ENCODE measurements at regions not wholly inside any gene's neighbourhood (a gene's known extent, or its start where the extent isn't known, plus 50 kb on each side); places are given as distances from the start of the nearest gene placed in this dataset.
"Not testable (repeated sequence)": the region's sequence is repeated elsewhere in the genome, so short reads cannot be mapped to it uniquely, and the experiment has no call there.

DNA sequence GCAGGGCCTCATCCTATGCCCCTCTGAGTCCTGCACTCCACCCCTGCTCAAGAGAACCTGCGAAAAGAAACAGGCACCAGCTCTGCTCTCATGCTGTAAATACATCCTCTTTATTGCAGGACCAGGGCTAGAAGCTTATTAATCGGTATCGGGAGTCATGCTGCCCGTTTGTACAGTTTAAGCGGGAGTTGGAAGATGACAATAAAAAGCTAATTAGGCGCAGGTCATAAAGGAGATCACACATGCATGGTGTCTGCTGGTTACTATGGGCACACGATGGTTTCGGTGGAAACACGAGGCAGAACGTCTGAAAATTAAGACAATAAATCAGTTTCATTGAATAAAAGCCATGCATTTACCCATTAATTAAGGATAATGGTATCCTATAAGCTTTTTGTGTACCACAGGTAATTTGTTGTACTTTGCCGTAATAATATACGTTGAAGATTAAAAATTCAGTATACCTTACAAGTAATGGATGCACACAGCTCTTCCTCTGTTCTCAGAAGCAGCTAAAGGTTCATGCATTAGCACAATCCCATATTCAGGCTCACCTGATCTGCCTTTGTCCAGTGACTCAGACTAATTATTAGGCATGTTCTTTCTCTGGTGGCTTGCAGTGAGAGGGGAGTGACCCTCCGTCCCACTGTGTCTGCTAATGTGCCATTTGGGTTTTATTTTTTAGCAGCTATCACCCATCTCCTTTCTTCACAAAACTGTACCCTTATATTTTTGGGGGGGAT is 406.0 kb downstream of the TSHZ3 start:
- no peak for DNase-seq (ENCODE audit: low read depth in 2 of 2)

DNA sequence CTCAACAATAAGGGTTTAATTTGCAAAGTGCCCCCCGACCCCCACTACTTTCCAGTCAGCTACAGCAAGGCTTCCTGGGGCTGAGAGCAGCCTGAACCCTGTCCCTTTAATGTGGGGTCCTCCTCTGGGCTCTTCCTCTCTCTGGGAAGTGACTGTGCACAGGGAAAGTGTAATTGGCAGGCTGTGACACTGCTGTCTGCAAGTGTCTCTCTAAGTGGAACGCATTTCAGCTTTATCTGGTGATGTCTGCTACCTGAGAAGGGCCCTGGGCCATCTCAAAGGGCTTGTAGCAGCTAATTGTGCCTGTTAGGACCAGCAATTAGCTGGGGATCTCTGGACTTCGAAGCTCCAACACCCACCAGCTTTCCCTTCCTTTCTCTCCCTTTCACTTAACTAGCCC is 406.6 kb downstream of the TSHZ3 start:
- no peak for DNase-seq (ENCODE audit: low read depth in 2 of 2)

DNA sequence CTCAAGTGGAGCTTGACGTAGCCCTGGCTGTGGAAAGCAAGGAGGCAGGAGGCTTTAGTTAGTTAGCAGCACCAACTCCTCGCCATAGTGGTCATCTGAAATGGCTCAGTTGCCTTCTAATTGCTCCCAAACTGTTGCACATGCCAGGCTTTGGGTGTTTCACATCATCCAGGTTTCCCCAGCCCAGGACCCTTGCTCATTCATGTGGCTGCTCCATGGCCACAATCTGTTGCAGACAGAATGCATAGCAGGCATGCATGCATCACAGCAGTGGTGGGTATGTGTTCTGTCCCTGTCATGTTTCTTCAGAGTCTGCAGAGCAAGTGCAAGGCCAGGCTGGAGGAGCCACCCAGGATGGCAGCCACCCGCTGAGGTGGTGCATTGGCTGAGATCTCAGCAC is 407.6 kb downstream of the TSHZ3 start:
- no peak for DNase-seq (ENCODE audit: low read depth in 2 of 2)

DNA sequence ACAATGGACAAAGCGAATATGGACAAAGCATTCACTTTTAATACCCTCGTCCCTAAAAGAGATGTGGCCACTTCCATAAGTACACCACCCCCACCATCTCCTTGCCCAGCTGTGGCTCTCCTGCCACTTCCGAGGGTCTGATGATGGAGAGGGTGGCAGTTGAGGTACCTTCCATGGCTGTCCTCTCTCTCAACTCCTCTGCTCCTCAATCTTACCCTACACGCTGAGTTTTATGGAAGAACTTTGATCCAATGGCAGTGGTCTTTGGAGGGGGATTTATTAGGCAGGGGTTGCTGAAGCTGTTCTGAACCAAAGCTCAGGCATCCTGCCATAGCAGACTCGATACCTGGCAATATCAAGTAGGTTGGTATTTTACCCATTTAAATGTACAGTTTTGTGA is 413.0 kb downstream of the TSHZ3 start:
- DNase-seq (ENCODE audit: low read depth in 2 of 2): no peak

DNA sequence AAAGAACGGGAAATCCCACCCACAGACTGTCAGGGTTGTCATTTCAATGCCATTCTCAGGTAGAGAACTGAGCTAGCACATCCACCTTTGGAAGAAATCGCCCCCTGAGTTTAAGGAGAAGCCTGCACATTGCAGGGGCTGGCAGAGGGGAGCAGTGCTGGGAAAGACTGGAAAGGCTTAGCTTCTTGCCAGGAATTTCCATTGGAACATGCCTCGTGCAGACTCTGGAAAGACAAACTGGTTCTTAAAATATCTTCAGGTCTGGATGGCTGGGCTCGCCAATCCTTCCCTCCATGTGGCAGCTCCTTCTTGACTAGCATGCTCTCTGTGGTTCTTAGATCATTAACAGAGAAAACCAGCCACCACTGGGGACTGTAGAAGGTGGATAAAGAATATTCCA is 414.1 kb downstream of the TSHZ3 start:
- DNase-seq (ENCODE audit: low read depth in 2 of 2): no peak

DNA sequence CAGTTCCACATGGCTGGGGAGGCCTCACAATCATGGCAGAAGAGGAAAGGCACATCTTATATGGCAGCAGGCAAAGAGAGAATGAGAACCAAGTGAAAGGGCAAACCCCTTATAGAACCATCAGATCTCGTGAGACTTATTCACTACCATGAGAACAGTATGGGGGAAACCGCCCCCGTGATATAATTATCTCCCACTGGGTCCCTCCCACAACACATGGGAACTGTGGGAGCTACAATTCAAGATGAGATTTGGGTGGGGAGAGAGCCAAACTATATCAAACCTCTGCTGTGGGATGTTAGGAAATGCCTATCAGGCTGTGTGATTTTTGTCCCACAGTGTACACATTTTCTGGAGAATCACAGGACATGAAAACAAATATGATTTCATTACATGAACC is 415.8 kb downstream of the TSHZ3 start:
- not testable (repeated sequence) for DNase-seq (ENCODE audit: low read depth in 2 of 2)

DNA sequence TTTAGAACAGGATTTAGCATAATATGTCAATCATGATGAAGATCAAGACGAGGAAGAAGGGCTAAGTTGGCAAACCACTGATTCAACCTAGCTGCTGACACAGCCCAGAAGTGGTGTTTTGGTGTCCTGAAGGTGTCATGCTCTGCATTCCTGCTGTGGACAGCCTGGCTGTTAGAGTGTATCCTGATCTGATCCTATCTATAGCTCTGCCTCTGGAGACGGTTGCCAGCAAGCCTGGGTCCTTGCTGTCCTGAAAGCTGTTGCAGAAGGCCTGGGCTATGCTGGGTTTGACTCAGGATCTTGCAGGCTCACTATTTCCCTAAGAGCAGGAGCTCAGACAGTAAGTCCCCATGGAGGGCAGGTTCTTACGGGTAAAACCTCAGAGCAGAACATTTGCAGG is 416.4 kb downstream of the TSHZ3 start:
- DNase-seq (ENCODE audit: low read depth in 2 of 2): no peak

DNA sequence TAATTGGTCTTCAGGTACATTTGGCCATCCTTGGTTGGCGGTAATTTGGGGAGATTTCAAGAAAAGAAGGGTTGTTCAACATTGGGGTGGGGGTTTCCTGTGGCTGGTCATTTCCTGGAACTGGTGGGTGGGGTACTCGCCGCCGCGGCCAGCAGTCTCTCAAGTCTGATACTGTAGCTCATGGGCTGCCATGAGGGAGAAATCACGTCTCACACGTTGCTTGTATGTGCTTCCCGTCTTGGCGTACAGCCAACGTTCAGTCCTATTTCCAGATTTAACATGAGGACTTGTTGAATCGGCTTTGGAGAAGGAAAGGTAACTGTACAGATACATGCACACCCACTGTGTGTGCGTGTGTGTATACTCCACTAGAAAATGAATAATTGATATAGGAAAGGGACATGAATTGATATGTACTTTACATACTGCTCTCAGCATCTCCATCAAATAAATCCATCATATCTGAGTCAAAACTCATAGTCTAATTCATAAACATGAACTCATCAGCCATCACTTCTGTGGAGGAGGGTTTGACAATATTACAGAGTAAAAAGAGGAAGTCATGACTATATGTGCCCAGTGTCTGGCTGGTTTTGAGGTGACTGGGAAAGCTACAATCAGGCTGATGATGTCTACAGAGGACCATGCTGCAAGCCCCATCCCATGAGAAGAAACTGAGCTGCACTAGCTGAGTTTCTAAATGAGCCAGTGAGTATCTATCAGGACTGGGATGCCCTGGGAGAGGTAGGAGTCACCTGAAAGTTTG is 418.1 kb downstream of the TSHZ3 start:
- DNase-seq (ENCODE audit: low read depth in 2 of 2): no peak

DNA sequence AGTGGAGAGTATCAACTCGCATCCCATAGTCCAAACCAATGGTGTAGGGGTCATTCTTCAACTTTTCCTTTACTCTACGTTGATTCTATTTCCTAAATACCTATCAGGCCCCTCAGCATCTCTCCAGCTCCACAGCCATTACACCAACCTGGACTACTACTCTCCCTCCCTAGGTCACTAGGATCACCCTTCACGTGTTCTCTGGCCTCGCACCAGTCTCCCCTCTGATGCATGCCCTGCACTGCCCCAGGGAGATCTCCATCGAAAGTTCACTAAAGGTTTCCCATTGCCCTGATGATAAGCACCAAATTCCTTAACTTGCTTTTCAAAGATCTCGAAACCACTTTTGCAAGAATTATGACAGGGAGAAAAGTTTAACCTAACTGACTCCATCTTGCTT is 421.5 kb downstream of the TSHZ3 start:
- DNase-seq (ENCODE audit: low read depth in 2 of 2): no peak

DNA sequence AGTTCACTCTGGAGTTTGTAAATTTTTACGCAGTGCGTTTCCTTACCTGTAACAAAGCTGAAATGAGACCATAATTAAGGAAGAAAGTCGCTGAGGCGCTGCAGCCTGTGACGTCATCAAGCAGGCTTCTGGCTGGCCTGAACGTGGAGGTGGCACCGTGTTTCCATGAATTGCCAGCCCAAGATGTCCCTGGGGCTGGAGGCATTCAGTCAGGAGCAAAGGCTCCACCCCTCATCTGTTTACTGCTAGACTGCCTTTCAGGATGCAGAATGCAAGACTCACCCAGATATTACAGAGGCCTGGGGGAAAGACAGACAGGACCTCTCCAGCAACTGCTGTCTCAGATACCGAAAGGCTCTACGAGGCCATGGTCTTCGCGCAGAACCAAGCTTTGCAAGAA is 424.6 kb downstream of the TSHZ3 start:
- no peak for DNase-seq (ENCODE audit: low read depth in 2 of 2)

DNA sequence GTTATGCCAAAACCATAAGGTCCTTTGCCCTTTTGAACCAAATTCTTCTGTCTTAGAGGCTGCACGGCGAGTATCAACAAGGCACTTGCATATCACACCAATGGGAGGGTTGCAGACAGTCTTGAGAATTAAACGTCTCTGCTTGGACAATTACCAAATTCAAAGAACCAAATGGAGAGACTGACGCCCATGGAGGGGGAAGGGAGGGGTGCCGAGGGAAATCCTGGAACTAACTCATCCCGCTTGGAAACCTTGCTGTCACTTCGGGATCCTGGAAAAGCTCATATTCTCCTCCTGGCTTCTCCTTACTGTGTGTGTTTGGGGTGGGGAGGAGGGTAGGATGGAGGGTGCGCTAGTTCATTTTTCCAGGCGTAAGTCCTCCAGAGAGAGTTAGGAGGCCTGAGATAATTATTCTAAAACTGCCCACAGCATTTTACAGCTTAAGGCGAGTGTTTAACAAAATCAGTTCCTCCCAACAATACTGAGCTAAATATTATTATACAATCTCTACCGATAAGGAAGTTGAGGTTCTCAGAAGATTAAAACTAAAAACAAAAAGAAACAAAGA is 425.1 kb downstream of the TSHZ3 start:
- no peak for DNase-seq (ENCODE audit: low read depth in 2 of 2)

DNA sequence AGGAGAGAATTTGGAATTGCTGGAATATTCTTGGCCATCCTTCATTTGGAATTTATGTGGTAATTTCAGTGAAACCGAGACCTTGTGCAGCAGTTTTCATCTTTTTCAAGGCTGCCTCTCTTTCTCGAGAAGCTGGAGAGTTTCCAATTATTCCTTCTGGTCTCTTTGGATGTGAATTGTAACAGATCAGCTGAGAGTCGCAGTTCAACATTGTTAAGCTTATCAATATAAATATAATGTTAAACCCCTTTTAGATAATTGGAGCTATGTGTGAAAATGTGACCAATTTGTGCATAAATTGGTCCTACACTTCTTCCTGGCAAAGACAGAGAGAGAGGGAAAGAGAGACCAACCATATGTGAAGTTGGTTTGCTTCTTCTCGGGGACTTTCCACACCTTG is 425.6 kb downstream of the TSHZ3 start:
- DNase-seq (ENCODE audit: low read depth in 2 of 2): no peak

DNA sequence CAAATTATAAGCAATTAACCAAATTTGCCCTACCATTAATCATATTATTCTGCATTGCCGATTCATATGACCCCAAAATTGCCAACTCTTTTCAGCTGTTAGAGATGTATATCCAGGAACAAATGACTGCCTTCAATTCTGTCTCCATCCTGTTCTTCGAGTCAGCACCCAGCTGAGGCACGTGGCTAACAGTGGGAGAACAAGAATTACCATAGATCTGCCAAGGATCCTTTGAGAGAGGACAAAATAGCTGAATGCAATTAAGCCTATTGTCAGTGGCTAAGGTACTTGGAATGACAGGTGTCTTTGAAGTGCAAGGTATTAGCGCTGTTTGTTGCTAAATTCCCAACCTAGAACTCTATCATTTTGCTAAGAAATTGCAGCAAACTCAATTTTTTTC is 426.1 kb downstream of the TSHZ3 start:
- no peak for DNase-seq (ENCODE audit: low read depth in 2 of 2)

DNA sequence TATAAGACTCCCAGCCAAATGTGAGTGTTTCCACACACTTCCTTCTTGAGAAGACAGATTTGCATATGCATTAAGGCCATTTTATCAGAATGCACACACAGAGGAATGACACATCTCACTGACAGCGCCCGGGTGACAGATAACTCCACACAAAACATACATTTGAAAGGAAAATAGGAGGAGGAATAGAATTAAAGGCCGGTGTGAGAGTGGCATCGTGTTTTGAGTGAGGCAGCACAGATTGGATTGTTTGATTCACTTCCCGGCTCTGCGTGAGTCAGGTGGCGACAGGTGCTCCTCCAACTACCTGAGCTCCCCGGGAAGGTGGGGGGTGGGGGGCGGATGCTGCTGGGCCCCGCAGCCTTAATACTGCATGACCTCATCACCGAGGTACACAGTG is 429.0 kb downstream of the TSHZ3 start:
- DNase-seq (ENCODE audit: low read depth in 2 of 2): no peak

DNA sequence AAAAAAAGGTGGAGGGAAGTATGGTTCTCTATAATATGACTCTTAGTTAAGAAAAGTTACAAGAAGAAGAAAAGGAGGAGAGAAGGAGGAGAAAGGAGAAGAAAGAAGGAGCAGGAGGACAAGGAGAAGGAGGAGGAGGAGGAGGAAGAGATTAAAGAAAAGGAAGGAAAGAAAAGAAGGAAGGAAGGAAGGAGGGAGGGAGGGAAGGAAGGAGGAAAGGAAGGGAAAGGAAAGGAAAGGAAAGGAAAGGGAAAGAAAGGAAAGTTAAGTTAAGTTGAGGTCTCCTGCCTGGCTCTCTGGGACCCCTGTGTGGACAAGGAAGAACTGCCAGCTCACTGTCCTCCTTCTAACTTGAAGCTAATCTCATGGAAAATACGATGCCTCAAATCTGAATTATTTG is 429.5 kb downstream of the TSHZ3 start:
- DNase-seq (ENCODE audit: low read depth in 2 of 2): no peak

DNA sequence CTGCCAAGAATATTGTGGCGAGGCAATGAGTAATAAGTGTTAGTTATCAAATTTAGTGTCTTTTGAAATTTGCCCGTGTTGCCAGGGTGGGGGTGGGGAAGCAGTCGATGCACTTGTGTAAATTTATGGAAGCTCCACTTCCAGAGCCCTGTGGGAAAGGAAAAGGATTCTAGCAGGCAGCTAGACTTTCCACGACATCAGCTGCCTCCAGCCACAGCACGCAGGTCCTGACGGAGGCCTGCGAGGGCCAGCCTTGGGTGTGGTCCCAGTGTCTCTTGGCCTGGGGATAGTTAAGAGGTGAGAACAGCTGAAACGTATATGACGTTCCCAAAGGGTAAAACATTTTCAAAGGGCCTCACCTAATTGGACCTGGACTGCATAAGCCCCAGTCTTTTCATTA is 433.0 kb downstream of the TSHZ3 start:
- no peak for DNase-seq (ENCODE audit: low read depth in 2 of 2)

DNA sequence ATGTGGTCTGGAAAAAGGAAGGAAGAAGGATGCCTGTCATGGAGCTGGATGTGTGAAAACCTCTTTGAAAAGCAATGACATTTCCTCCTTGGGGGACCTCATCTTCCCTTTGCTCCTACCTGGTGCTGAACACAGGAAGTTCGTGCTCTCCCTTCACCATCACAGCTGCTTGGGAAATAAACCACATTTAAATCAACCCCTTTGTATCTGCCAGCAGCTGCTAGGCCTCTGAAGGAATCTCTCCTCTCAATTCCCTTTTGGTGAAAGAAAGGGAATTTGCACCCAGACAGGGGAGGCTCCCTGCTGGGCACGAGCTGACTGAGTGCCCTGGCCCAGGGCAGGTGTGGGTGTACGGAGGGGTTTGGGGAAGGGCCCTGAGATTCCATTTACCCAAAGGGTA is 437.7 kb downstream of the TSHZ3 start:
- DNase-seq (ENCODE audit: low read depth in 2 of 2): no peak

DNA sequence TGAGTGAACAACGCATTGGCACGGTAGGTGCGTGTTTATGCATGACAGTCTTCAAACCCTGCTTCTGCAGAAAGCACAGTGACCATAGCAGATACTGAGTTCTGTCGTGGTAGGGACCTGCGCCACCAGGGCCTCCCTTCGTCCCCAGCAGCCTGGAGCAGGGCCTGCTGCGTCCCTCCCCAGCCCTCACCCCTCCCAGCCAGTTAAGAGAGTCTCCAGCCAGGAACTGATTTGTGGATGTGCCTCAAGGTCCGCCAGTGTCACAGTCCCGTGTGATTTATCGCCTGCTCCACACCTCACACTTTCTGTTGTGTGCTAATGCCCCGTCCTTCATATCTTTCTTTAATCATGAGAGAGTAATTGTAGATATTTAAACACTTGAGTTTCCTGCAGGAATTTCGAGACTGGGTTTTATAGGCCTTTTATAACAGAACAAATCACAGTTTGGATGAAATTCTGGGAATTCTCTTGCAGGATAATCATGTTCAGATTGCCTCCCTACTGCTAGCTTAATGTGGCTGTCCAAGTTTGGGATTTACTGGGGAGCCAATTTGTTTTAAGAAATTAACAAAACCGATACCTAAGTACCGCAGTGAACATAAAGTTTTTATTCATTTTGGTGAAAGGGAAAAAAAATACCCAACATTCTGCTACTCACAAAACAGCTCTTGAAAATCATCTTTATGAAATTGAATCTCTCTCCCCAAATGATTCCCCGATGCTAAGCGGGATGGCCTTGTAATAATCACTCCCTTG is 438.6 kb downstream of the TSHZ3 start:
- no peak for DNase-seq (ENCODE audit: low read depth in 2 of 2)

DNA sequence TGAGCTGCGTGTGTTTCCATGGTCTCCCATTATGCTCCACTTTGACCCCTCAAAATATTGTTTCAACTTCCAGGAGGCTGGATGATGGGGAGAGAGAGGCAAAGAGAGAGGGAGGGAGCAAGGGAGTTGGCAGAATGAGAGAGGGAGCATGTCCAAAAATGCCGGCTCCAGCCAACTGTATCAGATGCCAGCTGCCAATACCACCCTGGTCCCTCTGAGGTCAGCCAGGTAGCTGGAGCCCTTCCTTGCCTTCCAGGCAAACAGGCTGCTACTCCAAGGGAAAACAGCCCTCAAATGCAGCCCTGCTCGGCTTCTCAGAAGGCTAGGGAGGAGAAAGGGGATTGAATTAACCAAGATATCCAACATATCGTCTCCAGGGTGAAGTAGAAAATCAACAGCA is 440.0 kb downstream of the TSHZ3 start:
- DNase-seq (ENCODE audit: low read depth in 2 of 2): no peak

DNA sequence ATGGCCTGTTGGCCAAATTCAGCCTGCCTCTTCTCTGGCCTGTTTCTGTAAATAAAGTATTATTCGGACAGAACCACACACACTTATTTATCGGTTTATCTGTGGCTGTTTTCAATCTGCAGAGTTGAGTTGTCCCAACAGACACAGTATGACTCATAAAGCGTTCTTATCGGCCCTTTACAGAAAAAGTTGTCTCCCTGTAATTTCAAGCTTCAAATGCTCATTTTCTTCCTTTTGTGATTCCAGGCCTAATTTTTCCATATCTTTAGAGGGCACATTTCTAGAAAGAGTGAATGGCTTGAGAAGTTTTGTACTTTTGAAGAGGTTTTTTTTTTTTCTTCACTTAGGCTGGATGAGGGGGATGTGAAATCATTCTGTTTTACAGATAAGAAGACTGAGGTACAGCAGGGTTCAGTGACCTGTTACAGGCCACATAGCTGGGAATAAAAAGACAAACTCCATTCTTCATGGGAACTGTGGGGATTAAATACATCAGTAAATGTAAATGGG is 440.9 kb downstream of the TSHZ3 start:
- DNase-seq (ENCODE audit: low read depth in 2 of 2): no peak

DNA sequence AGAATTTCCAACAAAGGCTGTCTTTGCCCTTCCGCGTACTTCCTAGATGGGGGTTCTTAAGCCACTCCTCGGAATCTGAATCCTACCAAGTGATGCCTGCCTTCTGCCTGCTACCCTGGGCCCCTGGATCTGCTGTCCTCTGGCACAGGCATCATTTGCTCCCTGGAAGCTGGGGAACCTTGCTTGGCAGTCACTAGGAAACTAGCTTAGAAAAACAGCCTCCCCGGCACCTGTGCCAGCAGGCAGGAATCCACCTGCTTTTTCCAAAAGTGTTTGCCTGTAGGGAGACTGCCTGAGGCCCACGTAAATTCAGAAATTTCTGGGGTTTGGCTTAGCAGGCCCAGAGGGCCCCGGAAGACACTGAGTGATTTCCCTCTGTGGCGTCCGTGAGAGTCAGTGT is 442.4 kb downstream of the TSHZ3 start:
- no peak for DNase-seq (ENCODE audit: low read depth in 2 of 2)

DNA sequence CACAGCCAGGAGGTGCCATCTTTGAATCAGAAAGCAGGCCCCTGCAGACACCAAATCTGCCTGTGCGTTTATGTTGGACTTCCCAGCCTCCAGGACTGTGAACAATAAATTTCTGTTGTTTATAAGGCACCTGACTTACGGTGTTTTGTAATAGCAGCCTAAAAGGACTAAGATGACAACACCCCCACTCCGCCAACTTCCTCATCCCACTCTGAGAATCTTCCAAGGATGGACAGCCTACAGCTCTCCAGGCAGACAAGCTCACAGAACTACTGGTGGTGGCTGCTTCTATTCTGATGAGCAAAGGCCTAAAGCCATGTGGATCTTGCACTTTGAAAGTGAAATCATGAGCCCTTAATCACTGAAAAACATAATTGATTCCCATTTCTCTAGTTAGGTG is 449.2 kb downstream of the TSHZ3 start:
- no peak for DNase-seq (ENCODE audit: low read depth in 2 of 2)
